Spleen (tissue), 11 donors: ENCODE measurements at regions not wholly inside any gene's neighbourhood (a gene's known extent, or its start where the extent isn't known, plus 50 kb on each side); places are given as distances from the start of the nearest gene placed in this dataset.

Experiments
- DNase-seq: peaks from one replicate; pipeline ENCODE4 v3.0.0-alpha.2; 2020
- H3K27ac ChIP-seq, 8 donors: fragments of 200-600 bp; sonication (generic) in 7 of 8; 1 replicate in 4 of 8; 2 replicates in 4 of 8; pipeline versions ENCODE4 v1.5.0 to v1.8.0; 2016 to 2021; ENCODE audit warnings: inconsistent platforms in 4 of 8, mild to moderate bottlenecking in 4 of 8, moderate library complexity in 1 of 8
- H3K27me3 ChIP-seq, 7 donors: fragments of 200-600 bp; sonication (generic) in 6 of 7; replicated peaks in 1 of 7; 1 replicate in 4 of 7; 2 replicates in 3 of 7; pipeline versions ENCODE4 v1.5.0 to v1.8.0; 2016 to 2021; ENCODE audit warnings: inconsistent platforms in 3 of 7, mild to moderate bottlenecking in 1 of 7
- H3K36me3 ChIP-seq, 6 donors: fragments of 200-600 bp; sonication (generic) in 5 of 6; 1 replicate in 4 of 6; 2 replicates in 2 of 6; pipeline versions ENCODE4 v1.5.0 to v1.8.0; 2016 to 2021; ENCODE audit warnings: inconsistent platforms in 2 of 6
- H3K4me1 ChIP-seq, 6 donors: fragments of 200-600 bp; sonication (generic) in 5 of 6; 1 replicate in 3 of 6; 2 replicates in 3 of 6; pipeline versions ENCODE4 v1.5.0 to v1.8.0; 2016 to 2021; ENCODE audit warnings: inconsistent platforms in 3 of 6
- H3K4me3 ChIP-seq, 8 donors: fragments of 200-600 bp; sonication (generic) in 7 of 8; 1 replicate in 4 of 8; 2 replicates in 4 of 8; pipeline versions ENCODE4 v1.5.0 to v1.8.0; 2016 to 2021; ENCODE audit warnings: inconsistent platforms in 4 of 8, mild to moderate bottlenecking in 4 of 8, moderate library complexity in 2 of 8
- H3K9me3 ChIP-seq, 8 donors: fragments of 200-600 bp; sonication (generic) in 7 of 8; 1 replicate in 4 of 8; 2 replicates in 4 of 8; pipeline versions ENCODE4 v1.5.0 to v1.8.0; 2016 to 2021; ENCODE audit warnings: inconsistent platforms in 4 of 8
- CTCF ChIP-seq, 11 experiments: fragments of 200-600 bp in 7 of 11; fragments of 450-650 bp in 4 of 11; sonication (generic) in 4 of 11; IDR thresholded peaks in 8 of 11; conservative IDR thresholded peaks in 3 of 11; 1 replicate in 7 of 11; 2 replicates in 4 of 11; pipeline versions ENCODE4 v1.4.0 to v1.8.0; 2016 to 2021; ENCODE audit warnings: antibody characterized with exemption in 11 of 11, inconsistent platforms in 4 of 11, mild to moderate bottlenecking in 1 of 11
- POLR2A ChIP-seq, 3 donors: fragments of 450-650 bp; IDR thresholded peaks; one replicate each; pipeline ENCODE4 v1.5.1; 2017; ENCODE audit warnings: antibody characterized with exemption in 3 of 3, mild to moderate bottlenecking in 1 of 3
- POLR2AphosphoS5 ChIP-seq, 3 donors: sonication (generic); formaldehyde crosslinking; IDR thresholded peaks; one replicate each; pipeline ENCODE4 v1.5.1; 2017; ENCODE audit warnings: antibody characterized with exemption in 3 of 3
- WGBS, 5 donors: extraction: QIAGEN DNeasy Blood & Tissue Kit in 3 of 5; methylation state at CpG; one replicate each; pipeline versions ENCODE4 v1.1.5 to v1.1.7; 2013 to 2018; 5-methylcytosine and 5-hydroxymethylcytosine counted together
- intact Hi-C: fragments of 100-400 bp; cut with DNase I; formaldehyde crosslinking; loops from one replicate; pipeline ENCODE4 v1.15.0; 2023; ENCODE audit warnings: low total_unique reads
- donor health status: healthy with polysubstance abuse.
- donor health status: DM: no; HTN: no; CAD: no; lungs with moderate emphysema.
- donor health status: DM: no; HTN: no; CAD: no.
- donor health status: Bipolar disorder and iron deficiency.
- donor health status: healthy.
- donor health status: DM: no; HTN: no; CAD: no.
- donor health status: DM: yes; HTN: yes; CAD: no.

DNA sequence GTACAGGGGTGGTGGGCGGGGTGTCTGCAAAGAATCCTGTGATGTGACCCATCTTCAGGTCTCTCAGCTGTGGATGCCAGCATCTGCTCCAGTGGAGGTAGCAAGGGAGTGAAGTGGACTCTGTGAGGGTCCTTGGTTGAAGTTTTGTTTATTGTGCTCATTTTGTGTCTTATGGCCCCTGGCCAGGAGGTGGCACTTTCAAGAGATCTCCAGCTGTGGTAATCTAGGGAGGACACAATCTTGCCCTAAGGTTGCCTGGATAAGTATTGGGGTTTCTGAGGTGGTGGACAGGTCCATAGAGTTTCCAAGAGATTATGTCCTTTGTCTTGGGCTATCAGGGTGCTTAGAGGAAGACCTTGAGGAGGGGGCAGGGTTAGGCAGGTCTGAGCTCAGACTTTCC is 260.7 kb downstream of the CCDC59 start:
- Histone ChIP-seq H3K9me3 (peaks cover 0 to 28% (median 7%) of the 10 kb centered on the region in 8 donors), H3K27ac (no peak overlapping the region), H3K27me3 (no peaks in the 10 kb centered on the region), H3K4me1 (no peaks in the 10 kb centered on the region), H3K4me3 (no peak overlapping the region), H3K36me3 (no peaks in the 10 kb centered on the region)
- intact Hi-C loops, result no loop called here
- 65 to 100% (median 81%) methylated on average over 1 of the region's 1 CpG for WGBS, 5 donors
- no peak for TF ChIP-seq CTCF (IDR thresholded peaks at IDR 0.05 in 8 of 11, conservative IDR thresholded peaks at IDR 0.05 in 3 of 11)
- TF ChIP-seq POLR2AphosphoS5 (IDR thresholded peaks at IDR 0.05), result no peak
- no peak for TF ChIP-seq POLR2A (IDR thresholded peaks at IDR 0.05)
- DNase-seq, result no peak

DNA sequence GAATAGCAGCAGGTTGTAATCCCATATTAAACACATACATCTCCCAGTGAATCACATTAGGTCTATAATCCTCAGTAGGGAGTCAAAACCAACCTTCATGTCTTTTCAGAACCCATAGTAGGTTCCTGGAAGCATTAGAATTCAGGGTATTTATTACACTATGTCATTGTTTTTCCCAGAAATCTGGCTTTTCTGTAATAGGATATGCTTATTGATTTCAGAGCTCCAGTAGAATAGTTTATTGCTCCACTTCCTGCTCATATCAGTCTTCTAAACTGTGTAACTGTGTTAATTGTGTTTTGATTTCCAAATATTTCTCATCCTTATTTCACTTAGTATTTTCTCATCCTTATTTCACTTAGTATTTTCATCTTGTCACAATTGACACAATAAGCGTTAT is 268.0 kb downstream of the CCDC59 start:
- DNase-seq, result no peak
- no peaks in the 10 kb centered on the region for H3K4me1 ChIP-seq
- TF ChIP-seq CTCF (IDR thresholded peaks at IDR 0.05 in 8 of 11, conservative IDR thresholded peaks at IDR 0.05 in 3 of 11) (no peak), POLR2A (IDR thresholded peaks at IDR 0.05) (no peak)
- no peak overlapping the region for H3K27ac ChIP-seq
- 84 to 100% (median 93%) methylated on average over 1 of the region's 1 CpG for WGBS, 5 donors
- no peaks in the 10 kb centered on the region for H3K36me3 ChIP-seq
- no peak overlapping the region for H3K4me3 ChIP-seq
- intact Hi-C loops, result no loop called here
- H3K27me3 ChIP-seq, result no peaks in the 10 kb centered on the region
- H3K9me3 ChIP-seq, result peaks cover 0 to 32% (median 4%) of the 10 kb centered on the region in 8 donors

- no peak for TF ChIP-seq POLR2AphosphoS5 (IDR thresholded peaks at IDR 0.05)
- no peak overlapping the region for H3K4me3 ChIP-seq
- no peak for DNase-seq
- no peaks in the 10 kb centered on the region for H3K4me1 ChIP-seq
- H3K36me3 ChIP-seq, result no peaks in the 10 kb centered on the region
- intact Hi-C loops, result no loop called here
- peaks cover 0 to 37% (median 10%) of the 10 kb centered on the region in 8 donors for H3K9me3 ChIP-seq
- no peak overlapping the region for H3K27ac ChIP-seq
- whole genome bisulfite sequencing, 5 donors, result 71 to 83% (median 76%) methylated on average over 7 of the region's 7 CpGs
- H3K27me3 ChIP-seq, result no peaks in the 10 kb centered on the region
These were observed 268.6 kb downstream of the CCDC59 start for GRCh38 chr12:82089369-82090121.

DNA sequence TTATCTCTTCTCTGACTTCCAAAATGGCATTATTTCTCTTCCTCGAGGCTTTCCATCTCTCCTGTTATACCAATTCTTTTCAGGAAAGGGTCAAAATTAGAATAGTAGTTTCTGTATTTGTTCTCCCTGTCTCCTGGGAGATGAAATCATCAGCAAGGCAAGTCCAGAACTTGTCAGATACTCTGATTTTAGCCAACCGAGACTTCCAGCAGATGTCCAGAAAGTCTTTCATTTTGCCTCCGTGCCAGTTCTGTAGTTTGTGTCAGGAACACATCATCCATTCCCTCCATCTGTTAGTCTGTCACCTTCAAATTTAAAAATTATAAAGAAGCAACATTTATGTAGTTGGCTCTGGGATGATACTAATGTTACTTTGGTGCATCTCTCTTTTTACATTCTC is 275.7 kb downstream of the CCDC59 start:
- no peaks in the 10 kb centered on the region for H3K4me1 ChIP-seq
- H3K36me3 ChIP-seq, result no peaks in the 10 kb centered on the region
- H3K27ac ChIP-seq, result no peak overlapping the region
- no peak overlapping the region for H3K4me3 ChIP-seq
- intact Hi-C loops, result no loop called here
- H3K9me3 ChIP-seq, result peaks cover 0 to 47% (median 21%) of the 10 kb centered on the region in 8 donors
- TF ChIP-seq POLR2A (IDR thresholded peaks at IDR 0.05) (no peak), CTCF (IDR thresholded peaks at IDR 0.05 in 8 of 11, conservative IDR thresholded peaks at IDR 0.05 in 3 of 11) (no peak), POLR2AphosphoS5 (IDR thresholded peaks at IDR 0.05) (no peak)
- 78 to 84% (median 80%) methylated on average over 3 of the region's 3 CpGs for WGBS, 5 donors
- no peaks in the 10 kb centered on the region for H3K27me3 ChIP-seq
- no peak for DNase-seq
